Hepatocyte (in vitro differentiated cells): ENCODE measurements at regions not wholly inside any gene's neighbourhood (a gene's known extent, or its start where the extent isn't known, plus 50 kb on each side); places are given as distances from the start of the nearest gene placed in this dataset.

Experiments used
- EZH2 ChIP-seq: fragments of 200-600 bp; sonication (generic); IDR thresholded peaks from 2 replicates; pipeline ENCODE4 v1.6.1; 2016; ENCODE audit warnings: antibody characterized with exemption, mild to moderate bottlenecking, borderline replicate concordance
- TF ChIP-seq, protein P1 (sequence below): fragments of 200-600 bp; sonication (generic); IDR thresholded peaks from 2 replicates; pipeline ENCODE4 v1.5.1; 2016; ENCODE audit warnings: antibody characterized with exemption, mild to moderate bottlenecking; ENCODE audit not compliant: poor library complexity

DNA sequence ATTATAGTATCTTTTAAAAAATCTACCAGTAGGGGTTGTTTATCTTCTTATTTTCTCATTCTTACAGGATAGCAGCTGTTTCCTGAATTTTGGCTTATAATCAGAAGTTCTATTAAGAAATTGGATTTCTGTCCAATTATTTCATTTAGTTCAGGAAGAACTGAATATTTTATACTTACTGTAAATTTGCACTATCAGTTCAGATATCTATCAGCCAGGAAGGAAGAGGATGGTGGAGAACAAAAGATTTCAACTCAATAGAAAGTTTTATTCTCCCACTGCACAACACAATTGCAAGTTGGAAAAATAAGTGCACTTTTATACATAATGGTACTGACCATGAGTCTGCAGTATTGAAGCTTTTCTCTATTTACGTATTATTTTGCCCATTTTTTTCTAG is 400.9 kb downstream of the PLOD2 start:
- TF ChIP-seq, protein P1, sequence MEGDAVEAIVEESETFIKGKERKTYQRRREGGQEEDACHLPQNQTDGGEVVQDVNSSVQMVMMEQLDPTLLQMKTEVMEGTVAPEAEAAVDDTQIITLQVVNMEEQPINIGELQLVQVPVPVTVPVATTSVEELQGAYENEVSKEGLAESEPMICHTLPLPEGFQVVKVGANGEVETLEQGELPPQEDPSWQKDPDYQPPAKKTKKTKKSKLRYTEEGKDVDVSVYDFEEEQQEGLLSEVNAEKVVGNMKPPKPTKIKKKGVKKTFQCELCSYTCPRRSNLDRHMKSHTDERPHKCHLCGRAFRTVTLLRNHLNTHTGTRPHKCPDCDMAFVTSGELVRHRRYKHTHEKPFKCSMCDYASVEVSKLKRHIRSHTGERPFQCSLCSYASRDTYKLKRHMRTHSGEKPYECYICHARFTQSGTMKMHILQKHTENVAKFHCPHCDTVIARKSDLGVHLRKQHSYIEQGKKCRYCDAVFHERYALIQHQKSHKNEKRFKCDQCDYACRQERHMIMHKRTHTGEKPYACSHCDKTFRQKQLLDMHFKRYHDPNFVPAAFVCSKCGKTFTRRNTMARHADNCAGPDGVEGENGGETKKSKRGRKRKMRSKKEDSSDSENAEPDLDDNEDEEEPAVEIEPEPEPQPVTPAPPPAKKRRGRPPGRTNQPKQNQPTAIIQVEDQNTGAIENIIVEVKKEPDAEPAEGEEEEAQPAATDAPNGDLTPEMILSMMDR, result no peak
- no peak for TF ChIP-seq EZH2
